GM18520 (cell line): ENCODE measurements at regions not wholly inside any gene's neighbourhood (a gene's known extent, or its start where the extent isn't known, plus 50 kb on each side); places are given as distances from the start of the nearest gene placed in this dataset.

Experiments used
- ATAC-seq: cut with Tn5 transposase; IDR thresholded peaks from one replicate; pipeline ENCODE4 v1.9.1; 2021; ENCODE audit not compliant: unreplicated experiment

GRCh38 chr2:220510668-220511067, 883.2 kb downstream of the SLC4A3 start:
- ATAC-seq: no peak

DNA sequence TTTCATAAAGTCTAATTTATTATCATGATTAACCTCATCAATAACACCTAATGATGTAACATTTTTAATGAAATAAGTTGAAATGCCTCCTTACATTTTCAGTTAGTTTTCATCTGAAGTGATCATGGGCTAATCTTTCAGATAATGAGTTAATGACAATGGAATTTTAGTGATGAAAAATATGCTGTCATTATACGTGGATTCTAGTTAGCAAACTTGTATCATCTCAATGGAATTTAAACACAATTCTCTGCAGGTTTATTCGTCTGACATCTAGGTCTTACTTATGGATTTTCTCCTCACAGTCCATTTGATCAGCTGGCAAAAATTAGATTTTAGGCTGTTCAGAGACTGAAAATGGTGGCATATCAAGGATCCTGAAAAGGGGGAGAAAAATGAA, 885.0 kb downstream of the SLC4A3 start:
- ATAC-seq: no peak

DNA sequence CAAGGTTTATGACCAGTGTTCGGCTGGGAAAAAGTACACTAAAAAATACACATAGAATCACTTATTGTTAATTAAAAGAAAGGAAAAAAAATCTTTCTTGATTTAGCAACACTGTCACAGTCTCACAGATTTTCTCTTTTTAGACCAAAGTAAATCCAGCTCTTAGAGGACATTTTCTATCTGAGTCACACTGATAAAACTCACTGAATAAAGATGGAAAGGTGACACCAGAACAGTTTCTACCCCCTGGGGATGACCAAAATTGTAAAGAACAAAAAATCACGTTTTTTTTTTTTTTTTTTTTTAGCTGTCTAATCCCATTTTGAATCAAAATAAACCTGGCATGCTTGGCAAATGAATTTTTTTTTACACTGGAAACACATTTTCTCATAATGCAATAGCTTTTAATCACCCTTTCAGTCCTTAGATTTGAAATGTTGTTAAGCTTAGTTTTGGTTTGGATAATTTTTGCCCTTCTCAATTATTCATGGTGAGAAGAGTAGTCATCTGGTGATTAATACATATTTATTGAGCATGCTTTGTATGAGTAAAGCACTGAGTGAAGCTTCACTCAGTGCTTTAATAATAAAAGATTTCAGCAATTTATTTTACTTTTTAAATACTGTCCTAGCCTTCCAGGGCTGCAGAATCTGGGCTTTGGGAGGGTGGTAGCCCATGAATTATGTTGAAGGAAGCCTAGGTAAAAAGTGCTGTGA, 886.3 kb downstream of the SLC4A3 start:
- ATAC-seq: no peak

- no peak for ATAC-seq
Measured at GRCh38 chr2:220521551-220521950, 894.1 kb downstream of the SLC4A3 start.

DNA sequence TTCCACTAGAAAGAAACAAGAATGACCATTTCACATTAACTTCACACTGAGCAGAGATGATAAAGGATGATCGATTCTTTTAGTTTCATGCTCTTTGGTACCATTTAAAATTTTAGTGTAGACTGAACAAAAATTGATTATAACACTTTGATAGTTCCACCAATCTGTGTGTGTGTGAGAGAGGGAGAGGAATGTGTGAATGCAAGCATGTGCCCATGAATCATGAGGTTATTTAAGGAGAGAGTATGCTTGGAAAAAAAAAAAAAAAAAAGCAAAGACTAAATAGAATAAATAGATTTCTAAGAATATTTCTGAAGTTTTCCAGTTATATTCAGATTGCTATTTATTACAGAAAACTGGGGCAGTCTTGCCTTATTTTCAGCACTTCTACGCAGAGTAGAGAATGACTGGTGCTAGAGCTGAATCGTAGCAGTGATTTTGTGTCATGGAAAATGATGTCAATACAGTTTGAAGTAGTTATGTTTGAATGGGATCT, 900.8 kb downstream of the SLC4A3 start:
- ATAC-seq: no peak

DNA sequence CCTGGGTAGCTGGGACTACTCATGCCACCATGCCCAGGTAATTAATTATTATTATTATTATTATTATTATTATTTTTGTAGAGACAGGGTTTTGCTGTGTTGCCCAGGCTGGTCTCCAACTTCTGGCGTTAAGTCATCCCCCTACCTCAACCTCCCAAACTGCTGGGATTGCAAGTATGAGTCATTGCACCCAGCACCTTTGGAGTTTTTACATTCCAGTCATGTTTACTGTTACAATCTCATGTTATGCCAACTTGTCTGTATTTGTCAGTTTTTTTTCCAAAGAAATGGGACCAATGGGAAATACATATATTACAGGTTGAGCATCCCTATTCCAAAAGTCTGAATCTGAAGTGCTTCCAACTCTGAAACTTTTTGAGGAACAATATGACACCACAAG, 903.8 kb downstream of the SLC4A3 start:
- no peak for ATAC-seq

GRCh38 chr2:220533485-220533884, 906.1 kb downstream of the SLC4A3 start:
- ATAC-seq: peak; percentile 94

- no peak for ATAC-seq
Measured at GRCh38 chr2:220539481-220539880, 912.1 kb downstream of the SLC4A3 start.

- ATAC-seq: no peak
Measured at GRCh38 chr2:220544049-220544448, 916.6 kb downstream of the SLC4A3 start.

GRCh38 chr2:220550995-220551700, 923.7 kb downstream of the SLC4A3 start:
- no peak for ATAC-seq

DNA sequence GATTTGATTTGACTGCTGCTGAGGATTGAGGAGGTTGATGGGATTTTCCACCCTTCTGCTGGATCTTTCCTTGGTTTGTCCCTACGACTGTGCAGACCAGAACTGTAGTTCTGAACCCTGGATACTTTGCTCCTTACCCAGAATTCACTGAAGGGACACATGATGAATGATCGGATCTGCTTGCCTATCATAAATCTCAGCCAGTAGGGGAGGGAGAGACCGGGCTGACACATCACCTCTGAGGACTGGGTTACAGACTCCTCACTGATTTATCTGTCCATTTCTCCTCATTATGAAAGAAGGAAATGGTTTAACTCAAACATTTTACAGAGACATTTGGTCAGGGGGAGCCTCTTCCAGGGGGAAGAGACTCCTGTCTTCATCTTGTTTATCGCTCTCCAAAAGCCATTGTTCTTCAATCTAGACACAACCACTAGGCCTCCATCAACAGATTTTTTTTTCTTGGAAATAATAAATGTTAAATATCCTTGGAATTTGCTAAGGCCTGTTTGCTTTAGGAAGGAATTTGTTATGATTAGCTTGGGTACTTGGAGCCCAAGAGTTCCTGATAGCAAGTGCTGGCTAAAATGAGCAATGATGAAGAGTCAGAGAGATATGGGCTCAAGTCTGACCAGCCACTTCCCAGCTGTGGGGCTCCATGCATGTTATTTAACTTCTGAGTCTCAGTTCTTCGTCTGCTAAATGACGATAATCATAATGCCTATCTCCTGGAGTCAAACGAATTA, 925.5 kb downstream of the SLC4A3 start:
- no peak for ATAC-seq

DNA sequence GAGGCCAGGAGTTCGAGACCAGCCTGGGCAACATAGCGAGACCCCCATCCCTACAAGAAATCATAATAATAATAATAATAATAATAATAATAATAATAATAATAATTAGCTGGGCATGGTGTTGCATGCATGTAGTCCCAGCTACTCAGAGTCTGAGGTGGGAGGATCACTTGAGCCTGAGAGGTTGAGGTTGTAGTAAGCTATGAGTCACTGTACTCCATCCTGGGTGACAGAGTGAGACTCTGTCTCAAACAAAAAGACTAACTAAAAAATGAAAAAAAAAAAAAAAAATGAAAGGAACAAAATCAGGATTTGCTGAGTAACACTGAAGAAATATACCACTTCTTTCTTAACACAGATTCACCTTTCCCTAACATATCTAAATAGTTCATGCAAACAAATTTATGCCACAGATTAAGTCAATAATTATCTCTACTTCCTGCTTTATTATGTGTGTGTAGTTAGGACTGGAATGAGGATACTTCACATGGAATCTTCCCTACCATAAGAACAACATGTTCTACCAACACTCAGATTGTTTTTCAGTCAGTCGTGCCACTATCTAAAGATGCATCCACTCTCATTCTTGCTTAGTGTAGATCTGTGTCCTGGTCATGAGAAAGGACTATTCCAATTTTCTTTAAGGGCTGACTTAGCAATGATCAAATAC, 928.7 kb downstream of the SLC4A3 start:
- ATAC-seq: no peak

- no peak for ATAC-seq
Measured at GRCh38 chr2:220556658-220557057, 929.2 kb downstream of the SLC4A3 start.

DNA sequence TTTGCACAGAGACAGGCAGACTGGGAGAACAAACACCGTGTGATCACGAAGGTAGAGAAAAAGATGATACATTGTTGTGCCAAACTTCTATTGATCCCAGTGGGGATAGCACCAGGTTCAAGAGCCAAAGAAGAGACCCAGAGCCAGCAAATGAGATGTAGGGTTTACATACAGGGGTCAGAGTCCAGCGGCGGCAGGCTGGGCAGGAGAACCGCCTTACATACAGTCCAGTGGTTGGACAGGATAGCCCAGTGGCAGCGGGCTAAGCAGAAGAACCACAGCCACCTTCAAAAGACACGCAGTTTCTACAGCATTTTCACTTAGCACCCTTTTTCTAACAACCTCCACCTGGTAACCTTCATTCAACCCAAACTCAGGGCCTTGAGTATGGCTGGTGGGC, 932.8 kb downstream of the SLC4A3 start:
- no peak for ATAC-seq

DNA sequence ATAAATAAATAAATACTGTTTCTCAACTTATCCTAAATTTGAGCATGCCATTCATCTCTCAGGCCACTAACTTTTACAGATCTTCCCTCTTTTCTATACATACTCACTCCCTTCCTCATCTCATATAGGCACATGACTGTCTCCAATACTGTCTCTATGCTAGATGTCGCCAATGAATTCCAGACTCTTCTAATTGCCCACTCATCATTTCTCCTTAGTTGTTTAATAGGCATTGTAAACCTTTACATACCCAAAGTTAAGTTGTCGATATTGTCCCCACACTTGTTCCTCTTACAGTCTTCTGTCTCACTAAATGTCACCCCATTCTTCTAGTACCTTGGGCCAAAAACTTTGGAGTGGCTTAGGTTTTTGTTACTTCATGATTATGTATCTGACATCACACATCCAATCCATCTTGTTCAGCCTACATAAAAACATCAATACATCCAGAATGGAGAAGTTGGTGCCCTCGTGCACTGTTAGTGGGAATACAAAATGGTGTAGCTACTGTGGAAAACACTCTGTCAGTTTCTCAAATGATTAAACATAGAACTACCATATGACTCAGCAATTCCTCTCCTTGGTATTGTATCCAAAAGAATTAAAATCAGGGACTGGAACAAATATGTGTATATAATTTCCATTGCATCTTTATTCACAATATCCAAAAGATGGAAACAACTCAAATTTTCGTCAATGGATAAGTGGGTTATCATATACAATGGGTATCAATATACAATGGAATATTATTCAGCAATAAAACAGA, 935.1 kb downstream of the SLC4A3 start:
- no peak for ATAC-seq

DNA sequence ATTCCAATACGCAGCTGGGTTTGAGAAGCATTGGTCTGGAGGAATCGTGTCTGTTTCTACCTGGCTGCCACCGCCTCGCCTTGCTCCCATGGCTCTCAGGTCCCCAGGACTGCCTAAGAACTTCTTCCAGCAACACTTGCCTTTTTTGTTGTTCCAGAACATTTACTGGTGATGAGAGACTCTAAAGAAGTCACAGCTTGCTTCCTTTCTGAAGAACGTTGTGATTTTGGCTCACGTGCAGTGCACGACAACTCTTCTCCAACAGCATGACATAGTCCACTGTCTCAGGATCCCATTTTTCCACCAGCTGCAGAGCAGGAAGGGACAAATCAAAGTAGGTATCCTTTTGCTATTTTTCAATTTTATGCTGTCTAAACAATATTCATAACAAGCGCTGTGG, 940.9 kb downstream of the SLC4A3 start:
- no peak for ATAC-seq

- no peak for ATAC-seq
Measured at GRCh38 chr2:220569112-220569897, 941.9 kb downstream of the SLC4A3 start.

GRCh38 chr2:220572385-220572784, 945.0 kb downstream of the SLC4A3 start:
- ATAC-seq: no peak

- no peak for ATAC-seq
Measured at GRCh38 chr2:220574038-220574437, 946.6 kb downstream of the SLC4A3 start.

DNA sequence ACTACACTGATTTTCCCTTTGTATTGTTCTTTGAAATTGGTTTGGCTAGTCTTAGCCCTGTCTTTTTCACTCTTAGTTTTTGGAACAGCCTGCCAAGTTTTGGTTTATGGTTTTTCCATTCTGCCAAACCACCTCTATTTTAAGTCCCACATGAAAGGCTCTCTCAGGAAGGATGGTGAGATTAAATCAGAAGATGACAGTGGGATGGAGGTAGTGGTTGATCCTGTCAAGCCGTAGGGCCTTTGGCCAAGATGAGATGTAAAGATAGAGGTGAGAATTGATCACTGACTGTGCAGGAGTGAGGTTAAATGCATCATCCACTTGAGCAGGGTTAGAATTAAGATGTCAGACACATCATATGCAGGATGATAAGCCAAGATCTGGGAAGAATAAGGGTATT, 948.5 kb downstream of the SLC4A3 start:
- ATAC-seq: no peak
